GM19395 (cell line): ENCODE measurements at regions not wholly inside any gene's neighbourhood (a gene's known extent, or its start where the extent isn't known, plus 50 kb on each side); places are given as distances from the start of the nearest gene placed in this dataset.

Experiments used
- ATAC-seq: cut with Tn5 transposase; IDR thresholded peaks from one replicate; pipeline ENCODE4 v1.9.1; 2021; ENCODE audit warnings: mild to moderate bottlenecking, moderate library complexity; ENCODE audit not compliant: unreplicated experiment

- ATAC-seq, result no peak
These were observed 133.1 kb upstream of the PCSK2 start for GRCh38 chr20:17093782-17094181.

- no peak for ATAC-seq
These were observed 129.2 kb upstream of the PCSK2 start for GRCh38 chr20:17097603-17098002.

- no peak for ATAC-seq
These were observed 126.3 kb upstream of the PCSK2 start for GRCh38 chr20:17100506-17100905.

GRCh38 chr20:17107127-17107526, 119.7 kb upstream of the PCSK2 start:
- no peak for ATAC-seq

- no peak for ATAC-seq
These were observed 117.9 kb upstream of the PCSK2 start for GRCh38 chr20:17108896-17109295.

- no peak for ATAC-seq
These were observed 117.5 kb upstream of the PCSK2 start for GRCh38 chr20:17109307-17109706.

GRCh38 chr20:17128206-17128605, 98.6 kb upstream of the PCSK2 start:
- ATAC-seq, result no peak

- no peak for ATAC-seq
These were observed 97.8 kb upstream of the PCSK2 start for GRCh38 chr20:17129089-17129488.

GRCh38 chr20:17137692-17138091, 89.1 kb upstream of the PCSK2 start:
- no peak for ATAC-seq

GRCh38 chr20:17138237-17138636, 88.6 kb upstream of the PCSK2 start:
- ATAC-seq, result no peak

- no peak for ATAC-seq
These were observed 85.9 kb upstream of the PCSK2 start for GRCh38 chr20:17140894-17141293.

- ATAC-seq, result no peak
These were observed 85.3 kb upstream of the PCSK2 start for GRCh38 chr20:17141568-17141967.

GRCh38 chr20:17142666-17143065, 84.2 kb upstream of the PCSK2 start:
- ATAC-seq, result no peak

GRCh38 chr20:17150858-17151257, 76.0 kb upstream of the PCSK2 start:
- ATAC-seq, result no peak

GRCh38 chr20:17155401-17155800, 71.4 kb upstream of the PCSK2 start:
- ATAC-seq, result no peak

GRCh38 chr20:17158701-17159100, 68.1 kb upstream of the PCSK2 start:
- no peak for ATAC-seq

- no peak for ATAC-seq
These were observed 65.0 kb upstream of the PCSK2 start for GRCh38 chr20:17161673-17162481.

GRCh38 chr20:17168026-17168612, 58.7 kb upstream of the PCSK2 start:
- ATAC-seq, result no peak

- no peak for ATAC-seq
These were observed 57.2 kb upstream of the PCSK2 start for GRCh38 chr20:17169585-17170136.

- no peak for ATAC-seq
These were observed 55.0 kb upstream of the PCSK2 start for GRCh38 chr20:17171746-17172280.

GRCh38 chr20:17172836-17173516, 53.9 kb upstream of the PCSK2 start:
- no peak for ATAC-seq
